OCI-LY3 (cell line): ENCODE measurements at regions not wholly inside any gene's neighbourhood (a gene's known extent, or its start where the extent isn't known, plus 50 kb on each side); places are given as distances from the start of the nearest gene placed in this dataset.

Experiments
- H2AFZ ChIP-seq: fragments of 200-600, 300-600 bp; shearing (Covaris generic); 2 replicates; pipeline ENCODE4 v1.6.0; 2014; ENCODE audit warnings: antibody characterized with exemption, low read depth, low read length
- H3K27ac ChIP-seq: fragments of 200-600, 300-600 bp; sonication (generic); 2 replicates; pipeline ENCODE4 v1.5.1; 2014; ENCODE audit warnings: mild to moderate bottlenecking, low read length, moderate library complexity, mixed read lengths
- H3K27me3 ChIP-seq: fragments of 200-600, 300-600 bp; sonication (generic); 2 replicates; pipeline ENCODE4 v1.6.1; 2014; ENCODE audit warnings: low read depth, low read length, mixed read lengths
- H3K36me3 ChIP-seq: fragments of 200-600, 300-600 bp; sonication (generic); replicated peaks from 2 replicates; pipeline ENCODE3; 2014; ENCODE audit warnings: low read depth, low read length, mixed read lengths
- H3K4me1 ChIP-seq: fragments of 300-600, 200-600 bp; sonication (generic); 2 replicates; pipeline ENCODE4 v1.6.1; 2014; ENCODE audit warnings: low read length, mixed read lengths
- H3K4me2 ChIP-seq: fragments of 200-600, 300-600 bp; sonication (generic); 2 replicates; pipeline ENCODE4 v1.6.1; 2014; ENCODE audit warnings: low read length, mixed read lengths
- H3K4me3 ChIP-seq: fragments of 300-600, 200-600 bp; sonication (generic); 2 replicates; pipeline ENCODE4 v1.5.1; 2014; ENCODE audit warnings: antibody characterized with exemption, mild to moderate bottlenecking, low read length, moderate library complexity
- H3K79me2 ChIP-seq: fragments of 300-600, 200-600 bp; shearing (Covaris generic); 2 replicates; pipeline ENCODE4 v1.6.1; 2014; ENCODE audit warnings: mild to moderate bottlenecking, low read length, mixed read lengths
- H3K9ac ChIP-seq: fragments of 300-600, 200-600 bp; shearing (Covaris generic); 2 replicates; pipeline ENCODE4 v1.6.0; 2014; ENCODE audit warnings: mild to moderate bottlenecking, low read length, moderate library complexity
- H3K9me3 ChIP-seq: fragments of 200-600, 300-600 bp; shearing (Covaris generic); 2 replicates; pipeline ENCODE4 v1.6.1; 2014; ENCODE audit warnings: low read length, mixed read lengths; ENCODE audit not compliant: insufficient read depth
- H4K20me1 ChIP-seq: fragments of 200-600, 300-600 bp; sonication (generic); 2 replicates; pipeline ENCODE4 v1.6.1; 2016; ENCODE audit warnings: low read length, mixed read lengths; ENCODE audit not compliant: insufficient read depth
- CTCF ChIP-seq: fragments of 200-600, 300-600 bp; sonication (generic); IDR thresholded peaks from 2 replicates; pipeline ENCODE4 v1.5.1; 2014; ENCODE audit warnings: antibody characterized with exemption, low read length, low read depth
- EZH2phosphoT487 ChIP-seq: fragments of 200-600 bp; shearing (Covaris generic); IDR thresholded peaks from 2 replicates; pipeline ENCODE4 v1.6.1; 2018; ENCODE audit warnings: antibody characterized with exemption, mixed run types, low read depth

GRCh38 chr4:26082565-26082964 is 168.5 kb downstream of the SMIM20 start:
- H2AFZ ChIP-seq: no peak overlapping the region
- TF ChIP-seq EZH2phosphoT487 (no peak), CTCF (no peak)
- H3K9ac ChIP-seq: peak overlapping the region; percentile 69
- H3K4me1 ChIP-seq: peaks cover 93% of the 10 kb centered on the region
- H3K4me2 ChIP-seq: peak overlapping the region; percentile 76
- H4K20me1 ChIP-seq: no peaks in the 10 kb centered on the region
- H3K79me2 ChIP-seq: no peaks in the 10 kb centered on the region
- H3K36me3 ChIP-seq: peaks cover 6% of the 10 kb centered on the region
- H3K27me3 ChIP-seq: no peaks in the 10 kb centered on the region
- peak overlapping the region; percentile 44 for H3K4me3 ChIP-seq
- no peaks in the 10 kb centered on the region; the same call in 1 of the 2 replicates for H3K9me3 ChIP-seq
- peak overlapping the region; percentile 94 for H3K27ac ChIP-seq

- Histone ChIP-seq H3K27ac (peak overlapping the region; percentile 94; the same call in 1 of the 2 replicates), H4K20me1 (no peaks in the 10 kb centered on the region)
- TF ChIP-seq EZH2phosphoT487 (no peak), CTCF (no peak)
Observed at GRCh38 chr4:26083987-26084386, 170.0 kb downstream of the SMIM20 start.

DNA sequence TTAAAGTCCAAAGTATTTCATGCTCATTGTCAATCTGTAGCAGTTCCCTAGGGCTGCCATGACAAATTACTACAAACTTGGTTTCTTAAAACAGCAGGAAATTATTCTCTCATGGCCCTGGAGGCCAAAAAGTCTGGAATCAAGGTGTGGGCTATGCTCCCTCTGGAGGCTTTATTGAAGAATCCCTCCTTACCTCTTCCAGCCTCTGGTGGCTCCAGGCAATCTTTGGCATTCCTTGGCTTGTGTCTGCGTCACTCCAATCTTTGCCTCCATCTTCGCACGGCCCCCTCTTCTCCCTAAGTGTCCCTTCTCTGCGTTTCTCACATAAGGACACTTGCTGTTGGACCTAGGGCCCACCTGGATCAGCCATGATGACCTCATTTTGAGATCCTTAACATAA is 170.4 kb downstream of the SMIM20 start:
- Histone ChIP-seq H3K9me3 (no peaks in the 10 kb centered on the region), H3K36me3 (no peaks in the 10 kb centered on the region), H3K9ac (peak overlapping the region; percentile 6; the same call in 1 of the 2 replicates), H2AFZ (no peak overlapping the region), H3K27me3 (no peaks in the 10 kb centered on the region), H3K27ac (peak overlapping the region; percentile 94; the same call in 1 of the 2 replicates), H3K4me3 (no peak overlapping the region), H3K4me2 (peak overlapping the region; percentile 35), H3K4me1 (peaks cover 98% of the 10 kb centered on the region), H3K79me2 (no peaks in the 10 kb centered on the region), H4K20me1 (no peaks in the 10 kb centered on the region)
- no peak for TF ChIP-seq CTCF
- no peak for TF ChIP-seq EZH2phosphoT487

More at GRCh38 chr4:26083987-26084386, 170.0 kb downstream of the SMIM20 start:
- Histone ChIP-seq H3K79me2 (no peaks in the 10 kb centered on the region), H2AFZ (no peak overlapping the region), H3K4me2 (peak overlapping the region; percentile 35), H3K36me3 (no peaks in the 10 kb centered on the region), H3K4me1 (peaks cover 98% of the 10 kb centered on the region), H3K4me3 (no peak overlapping the region), H3K27me3 (no peaks in the 10 kb centered on the region), H3K9me3 (no peaks in the 10 kb centered on the region), H3K9ac (peak overlapping the region; percentile 69; the same call in 1 of the 2 replicates)

- Histone ChIP-seq H3K27ac (no peak overlapping the region), H3K4me1 (peaks cover 93% of the 10 kb centered on the region), H3K4me3 (no peak overlapping the region), H4K20me1 (no peaks in the 10 kb centered on the region), H2AFZ (no peak overlapping the region), H3K4me2 (no peak overlapping the region), H3K79me2 (no peaks in the 10 kb centered on the region), H3K36me3 (peaks cover 4% of the 10 kb centered on the region), H3K9me3 (peaks cover 11% of the 10 kb centered on the region; the same call in 1 of the 2 replicates), H3K27me3 (no peaks in the 10 kb centered on the region), H3K9ac (no peak overlapping the region; the same call in 1 of the 2 replicates)
- TF ChIP-seq EZH2phosphoT487 (no peak), CTCF (no peak)
Observed at GRCh38 chr4:26085551-26085950, 171.5 kb downstream of the SMIM20 start.
